ENCODE measurements at regions not wholly inside any gene's neighbourhood (a gene's known extent, or its start where the extent isn't known, plus 50 kb on each side); places are given as distances from the start of the nearest gene placed in this dataset.
"Not testable (repeated sequence)": the region's sequence is repeated elsewhere in the genome, so short reads cannot be mapped to it uniquely, and the experiment has no call there.

GRCh38 chrX:88284844-88285243 lies 462.2 kb upstream of the CPXCR1 start:
- CTCF ChIA-PET = no interaction called here
- no peaks in the 10 kb centered on the region for H3K36me3 Mint-ChIP-seq
- intact Hi-C loops (cut with micrococcal nuclease) = no loop called here
- no peak overlapping the region for H3K27ac Mint-ChIP-seq
- POLR2A ChIA-PET = no interaction called here
- H3K9me3 Mint-ChIP-seq = peaks cover 4% of the 10 kb centered on the region
- DNase-seq = no peak
- no peaks in the 10 kb centered on the region for H3K27me3 Mint-ChIP-seq
- H3K4me3 Mint-ChIP-seq = no peak overlapping the region
- H3K4me1 Mint-ChIP-seq (ENCODE audit: low read depth) = no peaks in the 10 kb centered on the region

GRCh38 chrX:88313972-88314371 lies 433.1 kb upstream of the CPXCR1 start:
- H3K4me1 Mint-ChIP-seq (ENCODE audit: low read depth); CTCF ChIA-PET; H3K4me3 Mint-ChIP-seq; DNase-seq; POLR2A ChIA-PET; H3K36me3 Mint-ChIP-seq; intact Hi-C loops (cut with micrococcal nuclease); H3K27ac Mint-ChIP-seq; H3K27me3 Mint-ChIP-seq: not testable (repeated sequence)
- peaks cover 18% of the 10 kb centered on the region for H3K9me3 Mint-ChIP-seq

GRCh38 chrX:88325634-88326033 lies 421.4 kb upstream of the CPXCR1 start:
- POLR2A ChIA-PET = no interaction called here
- Mint-ChIP-seq H3K36me3 (no peaks in the 10 kb centered on the region), H3K27me3 (no peaks in the 10 kb centered on the region), H3K4me3 (no peak overlapping the region), H3K9me3 (peaks cover 2% of the 10 kb centered on the region), H3K4me1 (ENCODE audit: low read depth) (no peaks in the 10 kb centered on the region), H3K27ac (no peak overlapping the region)
- CTCF ChIA-PET = no interaction called here
- intact Hi-C loops (cut with micrococcal nuclease) = no loop called here
- DNase-seq = no peak

- no peak for DNase-seq
- H3K27ac Mint-ChIP-seq = no peak overlapping the region
- H3K4me3 Mint-ChIP-seq = no peak overlapping the region
- no peaks in the 10 kb centered on the region for H3K4me1 Mint-ChIP-seq (ENCODE audit: low read depth)
- CTCF ChIA-PET = no interaction called here
- no peaks in the 10 kb centered on the region for H3K27me3 Mint-ChIP-seq
- no peaks in the 10 kb centered on the region for H3K36me3 Mint-ChIP-seq
- intact Hi-C loops (cut with micrococcal nuclease) = no loop called here
- H3K9me3 Mint-ChIP-seq = no peaks in the 10 kb centered on the region
- POLR2A ChIA-PET = no interaction called here
Observed at GRCh38 chrX:88355252-88355651, 391.8 kb upstream of the CPXCR1 start.

- Mint-ChIP-seq H3K27ac (no peak overlapping the region), H3K4me3 (no peak overlapping the region), H3K9me3 (peaks cover 15% of the 10 kb centered on the region), H3K4me1 (ENCODE audit: low read depth) (no peaks in the 10 kb centered on the region), H3K27me3 (no peaks in the 10 kb centered on the region), H3K36me3 (no peaks in the 10 kb centered on the region)
- intact Hi-C loops (cut with micrococcal nuclease) = no loop called here
- DNase-seq = no peak
- ChIA-PET POLR2A (no interaction called here), CTCF (no interaction called here)
Observed at GRCh38 chrX:88366314-88366713, 380.7 kb upstream of the CPXCR1 start.

GRCh38 chrX:88378406-88378805 lies 368.6 kb upstream of the CPXCR1 start:
- Mint-ChIP-seq H3K4me3 (no peak overlapping the region), H3K27me3 (no peaks in the 10 kb centered on the region), H3K27ac (no peak overlapping the region), H3K36me3 (no peaks in the 10 kb centered on the region), H3K4me1 (ENCODE audit: low read depth) (no peaks in the 10 kb centered on the region), H3K9me3 (no peaks in the 10 kb centered on the region)
- ChIA-PET CTCF (no interaction called here), POLR2A (no interaction called here)
- no peak for DNase-seq
- intact Hi-C loops (cut with micrococcal nuclease) = no loop called here

- Mint-ChIP-seq H3K4me3 (no peak overlapping the region), H3K27ac (no peak overlapping the region), H3K4me1 (ENCODE audit: low read depth) (no peaks in the 10 kb centered on the region), H3K9me3 (peaks cover 7% of the 10 kb centered on the region), H3K36me3 (no peaks in the 10 kb centered on the region), H3K27me3 (no peaks in the 10 kb centered on the region)
- DNase-seq = no peak
- POLR2A ChIA-PET = no interaction called here
- CTCF ChIA-PET = no interaction called here
- intact Hi-C loops (cut with micrococcal nuclease) = no loop called here
Observed at GRCh38 chrX:88397551-88397950, 349.5 kb upstream of the CPXCR1 start.

GRCh38 chrX:88416002-88416401 lies 331.0 kb upstream of the CPXCR1 start:
- ChIA-PET POLR2A (no interaction called here), CTCF (no interaction called here)
- no peak overlapping the region for H3K27ac Mint-ChIP-seq
- H3K4me1 Mint-ChIP-seq (ENCODE audit: low read depth) = no peaks in the 10 kb centered on the region
- no peaks in the 10 kb centered on the region for H3K27me3 Mint-ChIP-seq
- DNase-seq = no peak
- no peaks in the 10 kb centered on the region for H3K9me3 Mint-ChIP-seq
- intact Hi-C loops (cut with micrococcal nuclease) = no loop called here
- H3K4me3 Mint-ChIP-seq = no peak overlapping the region
- H3K36me3 Mint-ChIP-seq = no peaks in the 10 kb centered on the region

- Mint-ChIP-seq H3K4me1 (ENCODE audit: low read depth) (no peaks in the 10 kb centered on the region), H3K9me3 (no peaks in the 10 kb centered on the region), H3K36me3 (no peaks in the 10 kb centered on the region), H3K27ac (no peak overlapping the region), H3K4me3 (no peak overlapping the region), H3K27me3 (no peaks in the 10 kb centered on the region)
- CTCF ChIA-PET = no interaction called here
- intact Hi-C loops (cut with micrococcal nuclease) = no loop called here
- POLR2A ChIA-PET = no interaction called here
- DNase-seq = no peak
Observed at GRCh38 chrX:88416965-88417364, 330.1 kb upstream of the CPXCR1 start.

GRCh38 chrX:88424071-88424470 lies 323.0 kb upstream of the CPXCR1 start:
- Mint-ChIP-seq H3K4me1 (ENCODE audit: low read depth) (no peaks in the 10 kb centered on the region), H3K27ac (no peak overlapping the region), H3K4me3 (no peak overlapping the region), H3K9me3 (peaks cover 2% of the 10 kb centered on the region), H3K27me3 (no peaks in the 10 kb centered on the region), H3K36me3 (no peaks in the 10 kb centered on the region)
- ChIA-PET POLR2A (no interaction called here), CTCF (no interaction called here)
- no peak for DNase-seq
- intact Hi-C loops (cut with micrococcal nuclease) = no loop called here

GRCh38 chrX:88424541-88424940 lies 322.5 kb upstream of the CPXCR1 start:
- Mint-ChIP-seq H3K9me3 (peaks cover 2% of the 10 kb centered on the region), H3K4me1 (ENCODE audit: low read depth) (no peaks in the 10 kb centered on the region), H3K36me3 (no peaks in the 10 kb centered on the region), H3K27me3 (no peaks in the 10 kb centered on the region), H3K4me3 (no peak overlapping the region), H3K27ac (no peak overlapping the region)
- CTCF ChIA-PET = no interaction called here
- POLR2A ChIA-PET = no interaction called here
- DNase-seq = no peak
- intact Hi-C loops (cut with micrococcal nuclease) = no loop called here

- POLR2A ChIA-PET = no interaction called here
- CTCF ChIA-PET = no interaction called here
- Mint-ChIP-seq H3K27ac (no peak overlapping the region), H3K4me3 (no peak overlapping the region), H3K4me1 (ENCODE audit: low read depth) (no peaks in the 10 kb centered on the region), H3K9me3 (peaks cover 2% of the 10 kb centered on the region), H3K36me3 (no peaks in the 10 kb centered on the region), H3K27me3 (no peaks in the 10 kb centered on the region)
- no peak for DNase-seq
- intact Hi-C loops (cut with micrococcal nuclease) = no loop called here
Observed at GRCh38 chrX:88425739-88426138, 321.3 kb upstream of the CPXCR1 start.

GRCh38 chrX:88437563-88437962 lies 309.5 kb upstream of the CPXCR1 start:
- Mint-ChIP-seq H3K36me3 (no peaks in the 10 kb centered on the region), H3K4me3 (no peak overlapping the region), H3K27me3 (no peaks in the 10 kb centered on the region), H3K27ac (no peak overlapping the region), H3K4me1 (ENCODE audit: low read depth) (no peaks in the 10 kb centered on the region), H3K9me3 (peaks cover 10% of the 10 kb centered on the region)
- CTCF ChIA-PET = no interaction called here
- DNase-seq = no peak
- intact Hi-C loops (cut with micrococcal nuclease) = no loop called here
- POLR2A ChIA-PET = no interaction called here

GRCh38 chrX:88438209-88438608 lies 308.8 kb upstream of the CPXCR1 start:
- CTCF ChIA-PET = no interaction called here
- Mint-ChIP-seq H3K9me3 (peaks cover 10% of the 10 kb centered on the region), H3K27me3 (no peaks in the 10 kb centered on the region), H3K27ac (no peak overlapping the region), H3K4me3 (no peak overlapping the region), H3K36me3 (no peaks in the 10 kb centered on the region), H3K4me1 (ENCODE audit: low read depth) (no peaks in the 10 kb centered on the region)
- DNase-seq = no peak
- intact Hi-C loops (cut with micrococcal nuclease) = no loop called here
- POLR2A ChIA-PET = no interaction called here

Data from activated CD4-positive, alpha-beta memory T cell treated with anti-CD3 and anti-CD28 coated beads for 36 hours (primary cell).